Upper lobe of left lung (tissue), 6 donors: ENCODE measurements at regions not wholly inside any gene's neighbourhood (a gene's known extent, or its start where the extent isn't known, plus 50 kb on each side); places are given as distances from the start of the nearest gene placed in this dataset.
"Not testable (repeated sequence)": the region's sequence is repeated elsewhere in the genome, so short reads cannot be mapped to it uniquely, and the experiment has no call there.

ENCODE experiments used
- ATAC-seq, 2 donors: fragments of 200-7000 bp; cut with Tn5 transposase; one replicate each; pipeline ENCODE4 v1.9.1; 2022; ENCODE audit warnings: mild to moderate bottlenecking in 2 of 2, moderate library complexity in 2 of 2; ENCODE audit not compliant: low FRiP score in 2 of 2
- DNase-seq, 2 donors: peaks; one replicate each; pipeline ENCODE4 v3.0.0-alpha.2; 2019 to 2020
- H3K27ac ChIP-seq, 4 donors: fragments of 200-600 bp; sonication (generic); one replicate each; pipeline ENCODE4 v1.5.1; 2016 to 2019
- H3K27me3 ChIP-seq, 4 donors: fragments of 200-600 bp; sonication (generic); one replicate each; pipeline ENCODE4 v1.5.1; 2017 to 2019
- H3K36me3 ChIP-seq, 4 donors: fragments of 200-600 bp; sonication (generic); one replicate each; pipeline ENCODE4 v1.5.1; 2016 to 2019
- H3K4me1 ChIP-seq, 4 donors: fragments of 200-600 bp; sonication (generic); one replicate each; pipeline ENCODE4 v1.5.1; 2018 to 2019
- H3K4me3 ChIP-seq, 4 donors: fragments of 200-600 bp; sonication (generic); one replicate each; pipeline ENCODE4 v1.5.1; 2017 to 2019; ENCODE audit warnings: mild to moderate bottlenecking in 2 of 4, moderate library complexity in 1 of 4
- H3K9me3 ChIP-seq, 4 donors: fragments of 200-600 bp; sonication (generic); one replicate each; pipeline ENCODE4 v1.5.1; 2018 to 2019
- CTCF ChIP-seq, 6 experiments: fragments of 450-650 bp in 4 of 6; fragments of 200-600 bp in 2 of 6; sonication (generic) in 2 of 6; IDR thresholded peaks; one replicate each; pipeline ENCODE4 v1.5.1; 2016 to 2019; ENCODE audit warnings: antibody characterized with exemption in 6 of 6
- EP300 ChIP-seq, 4 donors: sonication (generic); formaldehyde crosslinking; IDR thresholded peaks; one replicate each; pipeline ENCODE4 v1.5.1; 2017; ENCODE audit warnings: antibody characterized with exemption in 4 of 4, control low read depth in 2 of 4
- POLR2A ChIP-seq, 4 donors: fragments of 450-650 bp; IDR thresholded peaks; one replicate each; pipeline ENCODE4 v1.5.1; 2016 to 2017; ENCODE audit warnings: antibody characterized with exemption in 4 of 4, mild to moderate bottlenecking in 2 of 4
- POLR2AphosphoS5 ChIP-seq, 2 donors: sonication (generic); formaldehyde crosslinking; IDR thresholded peaks; one replicate each; pipeline ENCODE4 v1.5.1; 2017; ENCODE audit warnings: antibody characterized with exemption in 2 of 2
- WGBS, 2 donors: methylation state at CpG; one replicate each; pipeline ENCODE4 v1.1.5; 2017 to 2018; 5-methylcytosine and 5-hydroxymethylcytosine counted together
- donor health status: DM: no; HTN: no; CAD: no; lungs with moderate emphysema.
- donor health status: DM: no; HTN: yes; CAD: no; lungs with severe emphysema.

DNA sequence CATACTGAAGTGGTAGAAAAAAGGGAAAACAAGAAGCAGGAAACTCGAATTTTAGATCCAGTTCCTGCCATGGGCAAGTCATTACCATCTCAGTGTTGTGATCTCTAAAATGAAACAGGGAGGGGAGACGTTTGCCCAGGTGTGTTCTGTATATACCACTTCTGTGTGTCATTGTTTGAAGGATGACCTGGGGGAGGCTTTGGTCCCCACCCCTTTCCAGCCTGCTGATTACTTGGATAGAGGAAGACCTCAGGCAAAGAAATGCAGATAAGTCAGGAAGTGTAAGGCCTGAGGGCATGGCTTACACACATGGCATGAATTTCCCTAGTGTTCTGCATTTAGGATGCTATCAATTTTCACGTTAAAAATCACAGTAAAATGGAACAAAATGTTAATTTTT is 205.2 kb upstream of the CXCR4 start:
- peaks cover 0 to 15% (median 0%) of the 10 kb centered on the region in 4 donors for H3K4me1 ChIP-seq
- H3K4me3 ChIP-seq, result no peak overlapping the region
- DNase-seq (no peak), ATAC-seq (no peak)
- 54 to 56% methylated on average over 3 of the region's 3 CpGs for WGBS, 2 donors
- no peak for TF ChIP-seq POLR2AphosphoS5 (IDR thresholded peaks at IDR 0.05)
- H3K36me3 ChIP-seq, result no peaks in the 10 kb centered on the region
- no peaks in the 10 kb centered on the region for H3K9me3 ChIP-seq
- no peaks in the 10 kb centered on the region for H3K27me3 ChIP-seq
- no peak overlapping the region for H3K27ac ChIP-seq

- no peaks in the 10 kb centered on the region for H3K9me3 ChIP-seq
- 72 to 84% methylated on average over 2 of the region's 2 CpGs for WGBS, 2 donors
- TF ChIP-seq POLR2A (IDR thresholded peaks at IDR 0.05) (no peak), POLR2AphosphoS5 (IDR thresholded peaks at IDR 0.05) (no peak), EP300 (IDR thresholded peaks at IDR 0.05) (no peak), CTCF (IDR thresholded peaks at IDR 0.05) (no peak)
- no peaks in the 10 kb centered on the region for H3K36me3 ChIP-seq
- no peaks in the 10 kb centered on the region for H3K27me3 ChIP-seq
- no peak overlapping the region for H3K4me3 ChIP-seq
- no peak overlapping the region for H3K27ac ChIP-seq
- DNase-seq (no peak), ATAC-seq (no peak)
- peaks cover 0 to 9% (median 0%) of the 10 kb centered on the region in 4 donors for H3K4me1 ChIP-seq
Measured at GRCh38 chr2:136322428-136322827, 204.5 kb upstream of the CXCR4 start.

GRCh38 chr2:136319651-136320050 is 201.7 kb upstream of the CXCR4 start:
- DNase-seq (no peak), ATAC-seq (no peak)
- no peak for TF ChIP-seq POLR2AphosphoS5 (IDR thresholded peaks at IDR 0.05)
- no peak for TF ChIP-seq POLR2A (IDR thresholded peaks at IDR 0.05)
- TF ChIP-seq CTCF (IDR thresholded peaks at IDR 0.05), result no peak
- TF ChIP-seq EP300 (IDR thresholded peaks at IDR 0.05), result no peak
- Histone ChIP-seq H3K4me3 (no peak overlapping the region), H3K27me3 (no peaks in the 10 kb centered on the region), H3K36me3 (no peaks in the 10 kb centered on the region), H3K9me3 (no peaks in the 10 kb centered on the region), H3K4me1 (peaks cover 0 to 5% (median 0%) of the 10 kb centered on the region in 4 donors), H3K27ac (no peak overlapping the region)
- 91% methylated on average over 11 of the region's 11 CpGs for WGBS, 2 donors

GRCh38 chr2:136319237-136319636 is 201.3 kb upstream of the CXCR4 start:
- DNase-seq (no peak), ATAC-seq (no peak)
- WGBS, 2 donors, result 40 to 51% methylated on average over 2 of the region's 2 CpGs
- H3K9me3 ChIP-seq, result no peaks in the 10 kb centered on the region
- peaks cover 0 to 2% (median 0%) of the 10 kb centered on the region in 4 donors for H3K4me1 ChIP-seq
- H3K4me3 ChIP-seq, result no peak overlapping the region
- no peak overlapping the region for H3K27ac ChIP-seq
- TF ChIP-seq EP300 (IDR thresholded peaks at IDR 0.05), result no peak
- TF ChIP-seq CTCF (IDR thresholded peaks at IDR 0.05), result no peak
- no peak for TF ChIP-seq POLR2AphosphoS5 (IDR thresholded peaks at IDR 0.05)
- TF ChIP-seq POLR2A (IDR thresholded peaks at IDR 0.05), result no peak
- no peaks in the 10 kb centered on the region for H3K36me3 ChIP-seq
- no peaks in the 10 kb centered on the region for H3K27me3 ChIP-seq

GRCh38 chr2:136314240-136314639 is 196.3 kb upstream of the CXCR4 start:
- ATAC-seq (no peak), DNase-seq (no peak)
- Histone ChIP-seq H3K4me1 (no peaks in the 10 kb centered on the region), H3K9me3 (no peaks in the 10 kb centered on the region), H3K27me3 (no peaks in the 10 kb centered on the region), H3K36me3 (no peaks in the 10 kb centered on the region), H3K27ac (no peak overlapping the region), H3K4me3 (no peak overlapping the region)
- TF ChIP-seq POLR2AphosphoS5 (IDR thresholded peaks at IDR 0.05) (no peak), POLR2A (IDR thresholded peaks at IDR 0.05) (no peak), EP300 (IDR thresholded peaks at IDR 0.05) (no peak), CTCF (IDR thresholded peaks at IDR 0.05) (no peak)

DNA sequence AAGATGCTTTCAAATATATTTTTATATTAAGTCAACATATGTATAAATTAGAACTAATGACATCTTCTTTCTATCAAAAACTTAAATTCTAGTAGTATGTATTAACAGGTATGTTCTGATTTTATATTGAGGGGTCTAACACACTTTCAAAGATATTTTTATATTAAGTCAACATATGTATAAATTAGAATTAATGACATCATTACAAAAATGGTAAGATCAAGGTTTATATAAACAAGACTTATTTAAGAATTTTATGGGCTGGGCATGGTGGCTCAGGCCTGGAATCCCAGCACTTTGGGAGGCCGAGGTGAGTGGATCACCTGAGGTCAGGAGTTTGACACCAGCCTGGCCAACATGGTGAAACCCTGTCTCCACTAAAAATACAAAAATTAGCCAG is 194.6 kb upstream of the CXCR4 start:
- ATAC-seq, H3K4me1 ChIP-seq, H3K27me3 ChIP-seq, H3K9me3 ChIP-seq, H3K36me3 ChIP-seq, H3K27ac ChIP-seq, DNase-seq, H3K4me3 ChIP-seq: not testable (repeated sequence)
- 74 to 100% methylated on average over 1 of the region's 1 CpG for WGBS, 2 donors
